NCI-H2227 (cell line): ENCODE measurements at regions not wholly inside any gene's neighbourhood (a gene's known extent, or its start where the extent isn't known, plus 50 kb on each side); places are given as distances from the start of the nearest gene placed in this dataset.

Experiments
- DNase-seq: peaks from one replicate; lab custom pipeline; 2025; ENCODE audit not compliant: unreplicated experiment; lab: John Stamatoyannopoulos, UW

DNA sequence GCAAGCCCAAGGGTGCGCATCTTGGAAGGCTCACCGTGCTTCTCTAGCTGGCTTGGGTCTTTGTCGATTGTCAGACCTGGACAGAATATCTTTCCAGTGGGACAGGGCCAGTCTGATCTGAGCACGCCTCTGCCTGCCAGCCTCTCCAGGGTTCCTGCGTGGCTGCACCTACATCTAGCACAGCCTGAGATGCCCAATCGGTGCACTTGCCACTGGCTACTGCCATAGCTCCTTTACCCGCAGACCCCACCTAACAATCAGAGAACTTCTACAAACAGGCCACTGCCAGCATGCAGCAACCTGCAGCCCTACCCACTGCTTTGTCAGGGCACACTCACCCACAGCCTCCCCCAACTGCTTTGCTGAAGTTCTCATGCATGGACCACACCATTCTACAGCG, 56.7 kb upstream of the PHACTR3 start:
- no peak for DNase-seq
